OCI-LY3 (cell line): ENCODE measurements at regions not wholly inside any gene's neighbourhood (a gene's known extent, or its start where the extent isn't known, plus 50 kb on each side); places are given as distances from the start of the nearest gene placed in this dataset.

Experiments used
- EZH2phosphoT487 ChIP-seq: fragments of 200-600 bp; shearing (Covaris generic); IDR thresholded peaks from 2 replicates; pipeline ENCODE4 v1.6.1; 2018; ENCODE audit warnings: antibody characterized with exemption, mixed run types, low read depth
- TF ChIP-seq, protein P1 (sequence below): fragments of 200-600, 300-600 bp; sonication (generic); IDR thresholded peaks from 2 replicates; pipeline ENCODE4 v1.5.1; 2014; ENCODE audit warnings: antibody characterized with exemption, low read length, low read depth

GRCh38 chr1:207224666-207225065, 96.8 kb upstream of the CD55 start:
- TF ChIP-seq, protein P1, sequence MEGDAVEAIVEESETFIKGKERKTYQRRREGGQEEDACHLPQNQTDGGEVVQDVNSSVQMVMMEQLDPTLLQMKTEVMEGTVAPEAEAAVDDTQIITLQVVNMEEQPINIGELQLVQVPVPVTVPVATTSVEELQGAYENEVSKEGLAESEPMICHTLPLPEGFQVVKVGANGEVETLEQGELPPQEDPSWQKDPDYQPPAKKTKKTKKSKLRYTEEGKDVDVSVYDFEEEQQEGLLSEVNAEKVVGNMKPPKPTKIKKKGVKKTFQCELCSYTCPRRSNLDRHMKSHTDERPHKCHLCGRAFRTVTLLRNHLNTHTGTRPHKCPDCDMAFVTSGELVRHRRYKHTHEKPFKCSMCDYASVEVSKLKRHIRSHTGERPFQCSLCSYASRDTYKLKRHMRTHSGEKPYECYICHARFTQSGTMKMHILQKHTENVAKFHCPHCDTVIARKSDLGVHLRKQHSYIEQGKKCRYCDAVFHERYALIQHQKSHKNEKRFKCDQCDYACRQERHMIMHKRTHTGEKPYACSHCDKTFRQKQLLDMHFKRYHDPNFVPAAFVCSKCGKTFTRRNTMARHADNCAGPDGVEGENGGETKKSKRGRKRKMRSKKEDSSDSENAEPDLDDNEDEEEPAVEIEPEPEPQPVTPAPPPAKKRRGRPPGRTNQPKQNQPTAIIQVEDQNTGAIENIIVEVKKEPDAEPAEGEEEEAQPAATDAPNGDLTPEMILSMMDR: no peak
- TF ChIP-seq EZH2phosphoT487: no peak
